Renal cortex interstitium (tissue), 11 donors: ENCODE measurements at regions not wholly inside any gene's neighbourhood (a gene's known extent, or its start where the extent isn't known, plus 50 kb on each side); places are given as distances from the start of the nearest gene placed in this dataset.
A peak's percentile ranks its signal among the peaks of the same experiment; 100 is the strongest.

Experiments used
- DNase-seq, 11 donors: peaks; one replicate each; pipeline ENCODE4 v3.0.0-alpha.2; 2013; ENCODE audit warnings: low read depth in 9 of 11, low spot score in 4 of 11; ENCODE audit errors: extremely low read depth in 1 of 11

DNA sequence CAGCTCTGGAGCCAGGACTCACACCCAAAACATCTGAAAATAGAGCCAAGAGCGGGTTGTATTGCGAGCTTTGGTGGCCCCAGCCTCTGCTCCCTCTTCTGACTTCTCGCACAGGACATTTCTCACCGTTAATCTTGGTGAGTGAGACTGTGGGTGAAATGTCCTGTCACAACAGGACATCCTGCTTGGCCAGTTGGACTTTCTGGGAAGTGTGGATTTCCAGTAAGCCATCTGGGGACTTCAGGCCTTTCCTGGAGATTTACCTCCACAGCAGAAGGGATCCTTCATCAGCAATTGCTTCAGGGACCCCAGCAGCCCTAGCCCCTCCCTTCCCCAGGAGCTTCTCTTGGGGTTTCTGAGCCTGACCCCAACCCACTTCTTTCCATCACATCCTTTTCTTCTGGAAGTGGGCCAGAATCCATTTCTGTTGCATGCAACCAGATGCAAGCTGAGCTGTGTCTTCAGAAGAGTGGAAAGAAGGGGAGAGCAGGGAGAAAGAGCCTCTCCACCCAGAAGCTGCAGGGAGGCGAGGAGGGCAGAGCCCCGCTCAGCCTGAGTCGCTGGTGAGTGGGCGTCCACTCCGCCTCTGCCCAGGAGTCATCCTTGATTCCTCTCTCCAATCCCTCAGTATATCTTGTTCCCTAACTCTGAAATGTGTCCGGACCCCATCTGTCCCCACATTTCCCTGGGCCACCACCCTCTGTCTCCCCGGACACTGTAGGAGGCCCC is 50.3 kb upstream of the GADD45G start:
- DNase-seq = no peak

DNA sequence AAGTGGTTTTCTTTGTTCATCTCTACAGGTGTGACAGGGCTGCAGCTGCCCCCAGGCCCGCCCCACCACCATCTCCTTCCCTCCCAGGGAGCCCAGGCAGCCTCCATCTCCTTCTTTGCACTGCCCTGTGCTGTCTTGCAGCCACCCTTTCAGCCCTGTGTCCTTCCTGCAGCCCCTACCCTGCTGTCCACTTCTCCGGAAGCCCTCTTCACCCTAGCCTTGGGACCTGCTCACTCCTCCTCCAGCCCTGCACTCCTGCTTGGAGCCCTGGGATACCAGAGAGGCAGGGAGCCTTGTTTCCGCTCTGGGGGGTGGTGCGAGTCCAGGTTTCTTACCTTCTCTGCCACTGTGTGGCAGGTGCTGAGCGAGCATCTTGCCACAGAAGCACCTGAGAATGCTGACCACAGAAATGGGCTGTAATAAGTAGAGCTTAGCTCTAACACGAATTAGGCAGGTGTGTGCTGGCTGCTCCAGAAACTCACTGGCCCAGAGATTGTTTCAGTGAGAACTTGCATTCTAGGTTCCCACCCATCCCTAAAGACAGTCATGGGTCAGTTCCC is 51.3 kb upstream of the GADD45G start:
- DNase-seq = no peak

DNA sequence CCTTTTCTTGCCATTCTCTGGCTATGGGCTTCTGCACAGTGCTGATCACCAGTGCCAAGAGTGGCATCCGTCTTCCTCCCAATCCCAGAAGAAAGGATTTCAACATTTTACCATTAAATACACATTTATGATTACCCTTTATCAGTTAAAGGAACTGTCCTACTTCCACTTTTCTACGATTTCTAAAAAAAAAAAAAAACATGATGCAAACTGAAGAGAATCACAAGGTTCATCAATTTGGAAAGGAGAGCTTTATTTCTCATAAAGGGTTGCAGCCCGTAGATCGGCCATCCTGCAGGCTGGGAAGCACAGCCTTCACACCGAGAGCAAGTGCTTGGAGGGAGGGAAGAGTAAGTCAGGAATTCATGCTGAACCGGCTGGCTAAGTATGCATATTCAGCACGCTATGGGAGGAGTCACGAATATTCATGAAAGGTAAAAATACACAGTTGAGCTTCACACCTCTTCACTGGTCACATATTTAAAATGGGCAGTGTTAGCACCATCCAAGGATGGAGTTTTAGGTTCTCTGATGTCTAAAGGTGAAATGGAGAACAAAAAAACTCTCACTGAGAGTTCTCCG is 52.5 kb upstream of the SEMA4D start:
- no peak for DNase-seq

DNA sequence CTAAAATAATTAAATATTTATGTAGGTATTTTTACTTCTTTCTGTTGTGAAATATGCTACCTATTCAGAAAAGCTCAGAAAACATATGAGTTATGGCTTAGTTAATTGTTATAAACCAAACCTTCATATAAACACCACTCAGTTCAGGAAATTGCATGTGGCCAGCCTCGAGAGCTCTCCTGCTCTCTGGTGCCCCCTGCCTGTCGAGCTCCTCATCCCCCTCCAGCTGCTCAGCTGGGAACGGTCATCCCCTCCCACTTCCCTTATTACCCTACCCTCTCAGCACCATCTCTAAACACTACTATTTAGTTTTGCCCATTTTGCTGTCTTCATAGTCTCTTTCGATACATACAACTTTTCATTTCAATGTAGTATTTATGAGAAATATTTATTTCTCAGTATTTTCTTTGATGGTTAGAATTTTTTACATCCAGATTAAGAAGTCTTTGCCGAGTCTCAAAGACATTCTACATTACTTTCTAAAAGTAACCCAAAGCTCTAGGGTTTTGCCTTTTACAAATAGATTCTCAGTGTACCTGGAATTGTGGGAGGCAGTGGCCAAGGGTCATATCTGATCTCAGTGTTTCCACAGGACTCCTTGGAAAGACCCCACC is 51.2 kb upstream of the SEMA4D start:
- peak in 4 of 11 donors; percentile 37 to 63 (median 58) for DNase-seq

DNA sequence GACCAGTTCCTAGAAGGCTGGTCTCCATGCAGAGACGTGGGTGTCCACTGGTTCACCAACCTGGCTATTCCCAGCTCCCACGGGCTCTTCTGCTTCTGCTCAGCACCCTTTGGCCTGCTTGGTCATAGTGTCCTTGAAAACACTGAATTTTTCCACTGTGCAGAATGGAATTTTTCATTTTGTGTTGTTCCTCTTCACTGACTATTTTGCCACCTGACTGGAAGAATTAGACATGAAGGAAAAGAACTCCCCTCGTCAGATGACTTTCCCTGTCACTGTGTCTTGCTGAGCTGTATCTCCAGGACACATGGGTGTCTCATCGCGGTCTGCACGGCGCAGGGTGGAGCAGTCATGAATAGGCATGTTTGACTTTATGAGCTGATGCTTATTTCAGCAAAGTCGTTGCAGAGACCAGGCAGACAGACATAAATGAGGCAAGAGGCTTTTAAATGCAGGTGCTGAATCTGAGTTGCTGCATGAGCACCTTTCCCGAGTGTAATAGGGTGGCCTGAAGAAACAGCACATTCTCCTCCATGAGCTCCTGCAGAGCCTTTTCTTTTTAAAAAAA is 50.2 kb upstream of the SEMA4D start:
- no peak for DNase-seq
